Fibroblast of villous mesenchyme (primary cell): ENCODE measurements at regions not wholly inside any gene's neighbourhood (a gene's known extent, or its start where the extent isn't known, plus 50 kb on each side); places are given as distances from the start of the nearest gene placed in this dataset.
A peak's percentile ranks its signal among the peaks of the same experiment; 100 is the strongest.

Experiments
- DNase-seq: peaks from one replicate; pipeline ENCODE4 v3.0.0-alpha.2; 2010; ENCODE audit warnings: low read depth
- H3K4me3 ChIP-seq: 2 replicates; pipeline ENCODE4 v1.5.1; 2011; ENCODE audit warnings: low read depth, mild to moderate bottlenecking, low read length
- TF ChIP-seq, protein P1 (sequence below): IDR thresholded peaks from 2 replicates; pipeline ENCODE4 v1.5.1; 2012; ENCODE audit warnings: low read depth, mild to moderate bottlenecking, low read length; ENCODE audit not compliant: insufficient read depth

DNA sequence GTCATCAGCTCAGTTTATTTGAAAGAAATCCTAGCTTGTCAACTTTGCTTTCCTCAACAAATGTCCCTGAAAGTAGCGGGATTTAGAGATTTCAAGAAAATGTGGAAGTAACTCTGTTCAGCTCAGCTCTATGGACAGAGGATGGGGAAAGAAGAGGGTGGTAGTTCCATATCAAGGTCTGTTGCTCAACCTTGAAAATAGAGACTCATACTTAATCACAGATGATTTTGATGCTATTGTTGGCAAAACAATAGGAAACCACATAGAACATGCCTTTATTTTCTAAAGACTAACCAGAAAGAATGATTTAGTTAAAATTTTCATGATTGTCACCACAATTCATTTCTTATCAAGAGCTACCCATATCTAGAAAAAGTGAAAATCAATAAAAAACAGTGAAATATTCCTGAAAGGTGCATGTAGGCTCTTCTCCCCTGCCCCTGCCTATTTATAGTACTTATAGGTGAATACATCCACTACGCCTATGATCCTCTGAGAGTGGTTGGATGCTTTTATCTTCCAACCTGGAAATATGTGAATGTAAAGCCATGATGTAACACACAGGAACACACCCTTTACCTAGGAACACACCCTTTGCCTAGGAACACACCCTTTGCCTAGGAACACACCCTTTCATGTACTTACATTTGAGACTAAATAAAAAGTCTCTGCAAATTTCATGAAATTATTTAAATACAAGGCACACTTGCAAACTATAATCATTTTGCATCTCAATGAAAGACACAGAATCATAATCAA, 65.8 kb downstream of the ETAA1 start:
- no peak for DNase-seq
- no peak overlapping the region for H3K4me3 ChIP-seq
- TF ChIP-seq, protein P1, sequence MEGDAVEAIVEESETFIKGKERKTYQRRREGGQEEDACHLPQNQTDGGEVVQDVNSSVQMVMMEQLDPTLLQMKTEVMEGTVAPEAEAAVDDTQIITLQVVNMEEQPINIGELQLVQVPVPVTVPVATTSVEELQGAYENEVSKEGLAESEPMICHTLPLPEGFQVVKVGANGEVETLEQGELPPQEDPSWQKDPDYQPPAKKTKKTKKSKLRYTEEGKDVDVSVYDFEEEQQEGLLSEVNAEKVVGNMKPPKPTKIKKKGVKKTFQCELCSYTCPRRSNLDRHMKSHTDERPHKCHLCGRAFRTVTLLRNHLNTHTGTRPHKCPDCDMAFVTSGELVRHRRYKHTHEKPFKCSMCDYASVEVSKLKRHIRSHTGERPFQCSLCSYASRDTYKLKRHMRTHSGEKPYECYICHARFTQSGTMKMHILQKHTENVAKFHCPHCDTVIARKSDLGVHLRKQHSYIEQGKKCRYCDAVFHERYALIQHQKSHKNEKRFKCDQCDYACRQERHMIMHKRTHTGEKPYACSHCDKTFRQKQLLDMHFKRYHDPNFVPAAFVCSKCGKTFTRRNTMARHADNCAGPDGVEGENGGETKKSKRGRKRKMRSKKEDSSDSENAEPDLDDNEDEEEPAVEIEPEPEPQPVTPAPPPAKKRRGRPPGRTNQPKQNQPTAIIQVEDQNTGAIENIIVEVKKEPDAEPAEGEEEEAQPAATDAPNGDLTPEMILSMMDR, result no peak

DNA sequence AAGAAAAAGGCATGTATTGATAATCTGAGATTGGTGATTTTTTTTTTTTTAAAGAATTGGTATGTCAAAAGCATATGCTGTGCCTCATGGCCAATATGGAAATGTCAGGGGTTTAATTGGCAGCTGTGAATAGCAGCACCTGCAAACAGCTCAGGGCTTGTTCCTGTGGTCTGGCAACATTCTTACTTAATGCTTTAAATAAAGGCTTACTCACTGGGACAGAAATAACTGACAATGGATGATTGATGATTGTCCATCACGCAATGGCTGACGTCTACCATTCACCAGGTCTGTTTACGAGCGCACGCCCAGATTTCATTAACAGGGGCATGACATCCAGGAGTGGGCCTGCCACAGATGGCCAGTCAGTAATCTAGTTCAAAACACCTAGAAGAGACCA, 66.7 kb downstream of the ETAA1 start:
- H3K4me3 ChIP-seq, result no peak overlapping the region
- TF ChIP-seq, protein P1, result no peak
- DNase-seq, result no peak

DNA sequence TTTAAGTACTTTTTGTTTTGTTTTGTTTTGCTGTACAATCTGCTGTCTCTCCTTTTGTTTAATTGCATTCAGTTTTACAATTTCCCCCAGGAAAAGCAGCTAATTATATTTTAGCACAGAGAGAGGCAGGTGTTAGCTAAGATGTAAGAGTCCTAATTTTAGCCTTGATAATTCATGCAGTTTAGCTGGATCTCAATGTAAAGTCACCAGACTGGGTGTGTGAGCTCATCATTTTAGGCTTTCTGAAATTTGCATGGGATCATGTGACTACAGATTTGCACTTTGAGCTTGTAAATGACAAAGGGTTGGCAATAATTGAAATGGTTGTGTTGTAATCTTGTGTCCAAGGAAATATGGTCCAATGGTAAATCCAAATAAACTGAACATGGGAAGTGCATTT, 68.5 kb downstream of the ETAA1 start:
- DNase-seq, result no peak
- TF ChIP-seq, protein P1, result no peak
- H3K4me3 ChIP-seq, result no peak overlapping the region

DNA sequence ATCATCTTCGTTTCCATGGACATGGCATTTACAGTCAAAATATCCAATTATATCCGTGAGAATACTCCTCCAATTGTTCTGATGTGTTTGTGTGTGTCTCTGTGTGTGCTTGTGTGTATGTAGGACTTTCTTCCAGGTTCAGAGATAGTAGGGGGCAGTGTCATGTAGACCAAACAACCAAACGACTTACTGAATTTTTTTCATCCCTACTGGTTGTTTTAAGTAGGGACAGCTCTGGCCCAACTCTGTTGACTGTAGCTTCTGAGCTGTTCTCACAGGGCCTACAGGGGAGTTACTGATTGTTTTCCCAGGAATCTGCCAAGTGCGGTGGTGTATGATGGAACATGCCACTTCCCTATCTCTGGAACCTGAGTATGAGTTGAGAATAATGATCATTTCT, 69.6 kb downstream of the ETAA1 start:
- DNase-seq, result no peak
- TF ChIP-seq, protein P1, result no peak
- H3K4me3 ChIP-seq, result no peak overlapping the region

DNA sequence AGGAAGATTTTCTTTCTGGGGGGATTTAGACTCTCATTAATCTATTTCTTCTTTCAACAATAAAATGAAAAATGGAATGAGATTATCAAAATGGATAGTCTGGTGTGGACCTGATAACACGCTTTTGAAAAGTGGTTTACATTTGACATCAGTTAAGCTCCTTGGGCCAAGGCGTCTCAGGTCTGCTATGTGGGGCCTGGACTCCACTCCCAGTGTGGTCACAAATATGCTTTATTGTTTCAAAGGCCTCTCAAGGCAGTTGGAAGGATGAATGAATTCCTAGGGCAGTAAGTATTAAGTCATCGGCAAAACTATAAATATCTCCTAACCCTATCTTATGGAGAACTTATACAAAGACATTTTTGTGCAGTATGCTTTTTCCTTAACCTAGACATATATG, 74.5 kb downstream of the ETAA1 start:
- H3K4me3 ChIP-seq, result no peak overlapping the region
- DNase-seq, result no peak
- TF ChIP-seq, protein P1, result no peak

DNA sequence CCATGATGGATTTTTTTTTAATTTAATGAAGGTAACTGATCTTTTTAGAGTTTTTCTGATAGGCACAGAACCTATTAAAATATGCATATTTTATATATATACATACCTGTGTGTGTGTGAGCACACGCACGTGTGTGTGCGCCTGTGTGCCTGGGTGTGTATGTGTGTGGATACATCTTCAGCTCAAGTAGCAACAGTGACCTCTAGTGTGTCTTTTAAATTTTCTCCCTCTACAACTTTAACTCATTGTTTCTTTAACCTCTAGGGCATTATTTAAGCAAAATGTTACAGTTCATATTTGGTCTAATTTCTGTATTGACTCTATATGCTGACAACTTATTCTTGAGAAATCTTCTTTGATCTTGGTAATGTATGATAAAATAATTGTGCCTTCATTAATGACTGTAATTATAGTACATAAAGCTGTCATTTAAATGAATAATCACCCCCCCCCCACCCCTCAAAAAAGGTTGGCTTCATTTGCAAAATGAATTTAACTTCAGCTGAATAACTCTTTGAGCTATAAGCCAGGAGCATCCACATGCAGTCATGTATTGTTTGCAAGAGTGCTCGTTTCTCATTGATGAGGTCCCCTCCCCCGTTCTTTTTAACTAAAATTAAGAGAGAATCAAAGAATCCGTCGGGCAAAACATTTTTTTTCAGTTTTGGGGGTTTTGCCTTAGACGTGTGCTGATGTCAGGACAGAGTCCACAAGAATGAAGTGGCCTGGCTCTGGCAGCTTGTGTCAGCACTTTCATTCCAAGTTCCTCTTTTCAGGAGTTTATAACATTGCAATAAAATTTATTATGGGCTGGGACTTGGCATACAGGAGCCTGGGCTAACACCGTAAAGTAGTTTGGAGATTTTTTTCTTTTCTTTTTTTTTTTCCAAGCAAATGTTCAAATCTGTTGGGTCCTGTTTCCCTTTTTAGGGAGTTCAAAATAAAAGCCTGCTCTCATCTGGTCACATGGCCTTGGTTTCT, 80.0 kb downstream of the ETAA1 start:
- no peak overlapping the region for H3K4me3 ChIP-seq
- DNase-seq, result peak; percentile 67
- TF ChIP-seq, protein P1, result peak; percentile 59
